Activated T-helper 2 cell treated with anti-CD3 and anti-CD28 coated beads, Interferon-gamma antibody, Interleukin-2, Interleukin-4, amounts not matched to agents 10 μg/mL and 5 μg/mL and 100 μg/mL, durations not matched to agents 14 hours and 24 hours and 36 hours (primary cell): ENCODE measurements at regions not wholly inside any gene's neighbourhood (a gene's known extent, or its start where the extent isn't known, plus 50 kb on each side); places are given as distances from the start of the nearest gene placed in this dataset.
"Not testable (repeated sequence)": the region's sequence is repeated elsewhere in the genome, so short reads cannot be mapped to it uniquely, and the experiment has no call there.

Experiments
- DNase-seq: peaks from one replicate; pipeline ENCODE4 v3.0.0; 2021; ENCODE audit warnings: low spot score
- H3K27ac Mint-ChIP-seq: one replicate; pipeline ENCODE4 v1.8.0; 2021; ENCODE audit warnings: mixed read lengths
- H3K27me3 Mint-ChIP-seq: one replicate; pipeline ENCODE4 v1.8.0; 2021; ENCODE audit warnings: low read depth, mixed read lengths
- H3K36me3 Mint-ChIP-seq: one replicate; pipeline ENCODE4 v1.8.0; 2021; ENCODE audit warnings: low read depth, mixed read lengths
- H3K4me1 Mint-ChIP-seq: one replicate; pipeline ENCODE4 v1.8.0; 2021; ENCODE audit warnings: low read depth, mixed read lengths
- H3K4me3 Mint-ChIP-seq: one replicate; pipeline ENCODE4 v1.8.0; 2021; ENCODE audit warnings: low read depth, mild to moderate bottlenecking, moderate library complexity, mixed read lengths
- H3K9me3 Mint-ChIP-seq: one replicate; pipeline ENCODE4 v1.8.0; 2021; ENCODE audit warnings: mixed read lengths
- intact Hi-C: fragments of 100-400 bp; cut with micrococcal nuclease; formaldehyde crosslinking; loops from one replicate; pipeline ENCODE4 v1.15.1; 2023

- H3K4me3 Mint-ChIP-seq = no peak overlapping the region
- H3K27ac Mint-ChIP-seq = no peak overlapping the region
- H3K36me3 Mint-ChIP-seq = no peaks in the 10 kb centered on the region
- H3K9me3 Mint-ChIP-seq = no peaks in the 10 kb centered on the region
- H3K4me1 Mint-ChIP-seq = no peaks in the 10 kb centered on the region
- no peaks in the 10 kb centered on the region for H3K27me3 Mint-ChIP-seq
- intact Hi-C loops = no loop called here
- DNase-seq = no peak
Measured at GRCh38 chr2:35864141-35864540, 491.4 kb upstream of the CRIM1 start.

- DNase-seq = no peak
- no peaks in the 10 kb centered on the region for H3K36me3 Mint-ChIP-seq
- H3K4me3 Mint-ChIP-seq = no peak overlapping the region
- H3K4me1 Mint-ChIP-seq = no peaks in the 10 kb centered on the region
- intact Hi-C loops = no loop called here
- H3K9me3 Mint-ChIP-seq = no peaks in the 10 kb centered on the region
- no peaks in the 10 kb centered on the region for H3K27me3 Mint-ChIP-seq
- H3K27ac Mint-ChIP-seq = no peak overlapping the region
Measured at GRCh38 chr2:35858216-35858615, 497.4 kb upstream of the CRIM1 start.

- no peaks in the 10 kb centered on the region for H3K27me3 Mint-ChIP-seq
- no peak overlapping the region for H3K27ac Mint-ChIP-seq
- H3K4me1 Mint-ChIP-seq = no peaks in the 10 kb centered on the region
- intact Hi-C loops = no loop called here
- H3K36me3 Mint-ChIP-seq = no peaks in the 10 kb centered on the region
- no peak for DNase-seq
- H3K4me3 Mint-ChIP-seq = no peak overlapping the region
- no peaks in the 10 kb centered on the region for H3K9me3 Mint-ChIP-seq
Measured at GRCh38 chr2:35857498-35857897, 498.1 kb upstream of the CRIM1 start.

- Mint-ChIP-seq H3K4me1 (no peaks in the 10 kb centered on the region), H3K9me3 (no peaks in the 10 kb centered on the region), H3K27ac (no peak overlapping the region), H3K36me3 (no peaks in the 10 kb centered on the region), H3K27me3 (no peaks in the 10 kb centered on the region), H3K4me3 (no peak overlapping the region)
- intact Hi-C loops = no loop called here
- no peak for DNase-seq
Measured at GRCh38 chr2:35831385-35831784, 524.2 kb upstream of the CRIM1 start.

DNA sequence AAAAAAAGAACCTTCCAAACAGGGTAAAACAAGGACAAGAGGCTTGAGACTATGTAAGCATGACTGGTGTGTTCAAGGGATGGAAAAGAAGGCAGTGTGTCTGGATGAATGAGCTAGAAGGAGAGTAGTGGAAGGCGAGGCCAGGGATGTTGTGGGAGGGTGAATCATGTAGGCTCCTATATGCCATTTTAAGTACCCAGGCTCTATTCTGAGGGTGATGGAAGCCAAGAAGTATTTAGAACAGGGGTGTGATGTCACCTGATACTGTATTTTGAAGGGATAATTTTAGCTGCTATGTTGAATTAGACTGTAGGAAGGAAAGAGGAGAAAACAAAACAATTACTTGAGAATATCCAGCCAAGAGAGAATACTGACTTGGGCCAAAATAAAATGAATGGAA lies 524.7 kb upstream of the CRIM1 start:
- no peaks in the 10 kb centered on the region for H3K36me3 Mint-ChIP-seq
- H3K4me1 Mint-ChIP-seq = no peaks in the 10 kb centered on the region
- intact Hi-C loops = no loop called here
- H3K4me3 Mint-ChIP-seq = no peak overlapping the region
- H3K27ac Mint-ChIP-seq = no peak overlapping the region
- no peaks in the 10 kb centered on the region for H3K9me3 Mint-ChIP-seq
- no peak for DNase-seq
- H3K27me3 Mint-ChIP-seq = no peaks in the 10 kb centered on the region

- Mint-ChIP-seq H3K9me3 (no peaks in the 10 kb centered on the region), H3K36me3 (no peaks in the 10 kb centered on the region), H3K27ac (no peak overlapping the region), H3K4me1 (no peaks in the 10 kb centered on the region), H3K4me3 (no peak overlapping the region), H3K27me3 (no peaks in the 10 kb centered on the region)
- intact Hi-C loops = no loop called here
- no peak for DNase-seq
Measured at GRCh38 chr2:35827086-35827485, 528.5 kb upstream of the CRIM1 start.

DNA sequence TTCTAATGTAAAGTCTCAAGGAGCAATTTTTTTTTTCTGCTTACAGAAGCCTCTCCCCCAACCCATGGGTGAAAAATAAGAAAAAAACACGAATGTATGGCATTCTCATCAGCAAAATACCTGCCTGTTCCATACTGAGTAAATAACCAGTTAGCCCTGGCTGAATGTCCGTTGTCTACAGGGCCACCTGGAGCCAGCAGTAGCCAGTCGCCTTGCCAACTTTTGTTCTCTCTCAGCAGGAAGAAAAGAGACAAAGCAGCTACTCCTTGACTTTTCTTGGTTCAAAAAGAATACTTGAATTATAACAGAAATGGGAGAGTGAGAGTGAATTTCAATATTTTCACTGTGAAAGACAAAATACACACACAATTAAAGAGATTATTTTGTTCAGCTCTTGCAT lies 532.9 kb upstream of the CRIM1 start:
- no peak for DNase-seq
- Mint-ChIP-seq H3K9me3 (no peaks in the 10 kb centered on the region), H3K27ac (no peak overlapping the region), H3K4me1 (no peaks in the 10 kb centered on the region), H3K4me3 (no peak overlapping the region), H3K36me3 (no peaks in the 10 kb centered on the region), H3K27me3 (no peaks in the 10 kb centered on the region)
- intact Hi-C loops = no loop called here

- no peaks in the 10 kb centered on the region for H3K36me3 Mint-ChIP-seq
- H3K9me3 Mint-ChIP-seq = no peaks in the 10 kb centered on the region
- H3K27me3 Mint-ChIP-seq = no peaks in the 10 kb centered on the region
- H3K4me1 Mint-ChIP-seq = no peaks in the 10 kb centered on the region
- intact Hi-C loops = no loop called here
- H3K27ac Mint-ChIP-seq = no peak overlapping the region
- no peak overlapping the region for H3K4me3 Mint-ChIP-seq
- no peak for DNase-seq
Measured at GRCh38 chr2:35821675-35822074, 533.9 kb upstream of the CRIM1 start.

DNA sequence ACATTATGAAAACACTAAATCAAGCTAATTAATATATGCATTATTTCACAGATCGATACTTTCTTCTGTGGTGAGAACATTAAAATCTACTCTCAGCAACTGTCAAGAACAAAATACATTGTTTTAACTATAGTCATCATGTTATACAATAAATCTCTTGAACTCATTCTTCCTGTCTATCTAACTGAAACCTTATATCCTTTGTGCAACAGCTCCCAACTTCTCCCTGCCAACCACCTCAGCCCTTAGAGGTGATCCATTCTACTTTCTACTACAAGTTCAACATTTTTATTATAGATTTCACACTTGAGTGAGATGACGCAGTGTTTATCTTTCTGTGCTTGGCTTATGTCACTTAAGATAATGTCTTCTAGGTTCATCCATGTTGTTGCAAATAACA lies 535.2 kb upstream of the CRIM1 start:
- H3K36me3 Mint-ChIP-seq = no peaks in the 10 kb centered on the region
- no peak for DNase-seq
- intact Hi-C loops = no loop called here
- H3K4me1 Mint-ChIP-seq = no peaks in the 10 kb centered on the region
- H3K27me3 Mint-ChIP-seq = no peaks in the 10 kb centered on the region
- no peak overlapping the region for H3K4me3 Mint-ChIP-seq
- no peaks in the 10 kb centered on the region for H3K9me3 Mint-ChIP-seq
- no peak overlapping the region for H3K27ac Mint-ChIP-seq

- Mint-ChIP-seq H3K36me3 (no peaks in the 10 kb centered on the region), H3K4me3 (no peak overlapping the region), H3K27ac (no peak overlapping the region), H3K4me1 (no peaks in the 10 kb centered on the region), H3K27me3 (no peaks in the 10 kb centered on the region), H3K9me3 (no peaks in the 10 kb centered on the region)
- intact Hi-C loops = no loop called here
- no peak for DNase-seq
Measured at GRCh38 chr2:35819033-35819432, 536.5 kb upstream of the CRIM1 start.

DNA sequence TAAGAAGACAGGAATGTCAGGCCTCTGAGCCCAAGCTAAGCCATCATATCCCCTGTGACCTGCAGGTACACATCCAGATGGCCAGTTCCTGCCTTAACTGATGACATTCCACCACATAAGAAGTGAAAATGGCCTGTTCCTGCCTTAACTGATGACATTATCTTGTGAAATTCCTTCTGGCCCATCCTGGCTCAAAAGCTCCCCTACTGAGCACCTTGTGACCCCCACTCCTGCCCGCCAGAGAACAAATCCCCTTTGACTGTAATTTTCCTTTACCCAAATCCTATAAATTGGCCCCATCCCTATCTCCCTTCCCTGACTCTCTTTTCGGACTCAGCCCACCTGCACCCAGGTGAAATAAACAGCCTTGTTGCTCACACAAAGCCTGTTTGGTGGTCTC lies 537.2 kb upstream of the CRIM1 start:
- DNase-seq, H3K9me3 Mint-ChIP-seq, H3K27me3 Mint-ChIP-seq, H3K36me3 Mint-ChIP-seq, H3K4me1 Mint-ChIP-seq, H3K4me3 Mint-ChIP-seq, H3K27ac Mint-ChIP-seq, intact Hi-C loops: not testable (repeated sequence)

- DNase-seq, H3K9me3 Mint-ChIP-seq, H3K4me3 Mint-ChIP-seq, H3K27me3 Mint-ChIP-seq, intact Hi-C loops, H3K36me3 Mint-ChIP-seq, H3K4me1 Mint-ChIP-seq, H3K27ac Mint-ChIP-seq: not testable (repeated sequence)
Measured at GRCh38 chr2:35814597-35814996, 541.0 kb upstream of the CRIM1 start.

GRCh38 chr2:35803126-35803525 lies 552.5 kb upstream of the CRIM1 start:
- Mint-ChIP-seq H3K36me3 (no peaks in the 10 kb centered on the region), H3K4me3 (no peak overlapping the region), H3K27me3 (no peaks in the 10 kb centered on the region), H3K4me1 (no peaks in the 10 kb centered on the region), H3K9me3 (no peaks in the 10 kb centered on the region), H3K27ac (no peak overlapping the region)
- DNase-seq = no peak
- intact Hi-C loops = no loop called here

DNA sequence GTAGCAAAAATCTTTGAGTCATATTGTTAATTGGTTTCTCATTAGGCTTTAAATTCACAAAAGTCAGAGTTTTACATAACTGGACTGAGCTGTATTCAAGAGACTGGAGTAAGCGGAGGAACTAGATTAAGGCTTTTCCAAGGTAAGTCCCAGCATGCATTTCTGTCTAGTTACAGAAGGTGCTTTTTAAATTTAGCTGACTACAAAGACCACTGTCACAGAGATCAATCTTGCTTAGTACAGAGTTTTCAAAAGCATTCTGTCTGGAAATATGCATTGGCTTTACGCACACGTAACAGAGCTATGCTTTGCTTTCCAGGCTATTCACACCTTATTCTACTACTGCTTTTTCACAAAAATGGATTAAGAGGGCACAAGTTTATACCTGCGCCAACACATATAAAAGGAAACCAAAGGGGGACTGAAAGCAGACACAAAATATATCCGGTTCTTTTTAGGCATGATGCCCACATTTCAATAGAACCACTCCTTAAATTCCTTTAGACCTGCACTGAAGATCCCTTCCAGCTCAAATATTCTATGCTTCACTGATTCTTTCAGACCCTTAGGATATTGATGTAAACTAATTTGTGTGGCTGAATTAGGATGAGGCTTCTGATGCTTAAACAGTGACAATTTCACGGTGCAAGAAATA lies 560.7 kb upstream of the CRIM1 start:
- Mint-ChIP-seq H3K4me3 (no peak overlapping the region), H3K9me3 (no peaks in the 10 kb centered on the region), H3K27ac (no peak overlapping the region), H3K4me1 (no peaks in the 10 kb centered on the region), H3K27me3 (no peaks in the 10 kb centered on the region), H3K36me3 (no peaks in the 10 kb centered on the region)
- no peak for DNase-seq
- intact Hi-C loops = no loop called here
